ENCODE measurements at regions not wholly inside any gene's neighbourhood (a gene's known extent, or its start where the extent isn't known, plus 50 kb on each side); places are given as distances from the start of the nearest gene placed in this dataset.

- WGBS, result 53% methylated on average over 7 of the region's 7 CpGs
- Histone ChIP-seq H3K4me1 (ENCODE audit: control insufficient read depth in 4 of 4, insufficient read depth in 4 of 4, low read length in 3 of 4) (no peaks in the 10 kb centered on the region), H3K36me3 (ENCODE audit: control insufficient read depth in 4 of 4, insufficient read depth in 3 of 4, low read depth in 1 of 4, low read length in 3 of 4) (no peaks in the 10 kb centered on the region), H3K27ac (ENCODE audit: low read depth in 1 of 2, low read length in 2 of 2) (no peak overlapping the region), H3K4me3 (ENCODE audit: low read depth in 1 of 3, low read length in 3 of 3) (no peak overlapping the region), H3K27me3 (ENCODE audit: control insufficient read depth in 4 of 4, insufficient read depth in 4 of 4, low read length in 3 of 4) (peaks cover 0 to 3% (median 0%) of the 10 kb centered on the region in 4 donors), H3K9ac (ENCODE audit: low read depth in 1 of 2, low read length in 2 of 2) (no peak overlapping the region), H3K9me3 (ENCODE audit: control insufficient read depth in 4 of 4, low read length in 3 of 4) (peaks cover 0 to 13% (median 4%) of the 10 kb centered on the region in 4 donors)
- TF ChIP-seq NR2F2 (IDR thresholded peaks at IDR 0.05) (no peak), RXRA (IDR thresholded peaks at IDR 0.05) (no peak), SP1 (IDR thresholded peaks at IDR 0.05) (no peak), ZBTB33 (IDR thresholded peaks at IDR 0.05) (no peak), HNF4G (IDR thresholded peaks at IDR 0.05) (no peak), FOXA1 (IDR thresholded peaks at IDR 0.05) (no peak), EGR1 (IDR thresholded peaks at IDR 0.05; ENCODE audit: low read depth in 2 of 2) (no peak), HNF4A (conservative IDR thresholded peaks at IDR 0.05) (no peak), CTCF (IDR thresholded peaks at IDR 0.05; ENCODE audit: low read depth, low read length, missing input control) (no peak), YY1 (IDR thresholded peaks at IDR 0.05) (no peak), FOXA2 (IDR thresholded peaks at IDR 0.05) (no peak), TAF1 (conservative IDR thresholded peaks at IDR 0.05) (no peak), RAD21 (IDR thresholded peaks at IDR 0.05) (no peak), JUND (IDR thresholded peaks at IDR 0.05) (no peak), REST (IDR thresholded peaks at IDR 0.05) (no peak), ATF3 (IDR thresholded peaks at IDR 0.05) (no peak), GABPA (IDR thresholded peaks at IDR 0.05 in 1 of 2, conservative IDR thresholded peaks at IDR 0.05 in 1 of 2) (no peak), MAX (IDR thresholded peaks at IDR 0.05) (no peak)
- no peak for DNase-seq (ENCODE audit: low spot score)
These were observed 497.8 kb downstream of the EIPR1 start for GRCh38 chr2:2879781-2880180.

All from liver (tissue), 8 donors.